ELF-1 (cell line): ENCODE measurements at regions not wholly inside any gene's neighbourhood (a gene's known extent, or its start where the extent isn't known, plus 50 kb on each side); places are given as distances from the start of the nearest gene placed in this dataset.

Experiments
- DNase-seq: peaks from one replicate; pipeline ENCODE4 v3.0.0-alpha.2; 2016; ENCODE audit warnings: low read depth, low spot score

DNA sequence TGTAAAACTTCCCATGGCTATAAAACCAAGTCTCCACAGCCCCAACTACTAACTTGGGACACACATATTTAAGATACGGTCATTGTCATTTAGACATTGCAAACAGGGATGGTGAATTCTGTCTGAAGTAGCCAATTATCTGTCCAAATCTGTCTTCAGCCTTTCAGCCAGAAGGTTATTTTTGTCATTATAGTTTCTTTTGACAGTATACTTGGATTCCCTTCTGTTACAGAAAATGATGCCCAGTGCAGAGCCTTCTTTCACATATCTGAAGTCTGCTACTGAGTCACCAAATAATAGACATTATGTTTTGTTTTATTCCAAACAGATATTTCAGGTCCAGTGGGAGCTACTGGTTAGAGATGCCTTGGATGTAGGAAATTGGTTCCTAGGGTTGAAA, 452.4 kb upstream of the HTR2A start:
- no peak for DNase-seq

DNA sequence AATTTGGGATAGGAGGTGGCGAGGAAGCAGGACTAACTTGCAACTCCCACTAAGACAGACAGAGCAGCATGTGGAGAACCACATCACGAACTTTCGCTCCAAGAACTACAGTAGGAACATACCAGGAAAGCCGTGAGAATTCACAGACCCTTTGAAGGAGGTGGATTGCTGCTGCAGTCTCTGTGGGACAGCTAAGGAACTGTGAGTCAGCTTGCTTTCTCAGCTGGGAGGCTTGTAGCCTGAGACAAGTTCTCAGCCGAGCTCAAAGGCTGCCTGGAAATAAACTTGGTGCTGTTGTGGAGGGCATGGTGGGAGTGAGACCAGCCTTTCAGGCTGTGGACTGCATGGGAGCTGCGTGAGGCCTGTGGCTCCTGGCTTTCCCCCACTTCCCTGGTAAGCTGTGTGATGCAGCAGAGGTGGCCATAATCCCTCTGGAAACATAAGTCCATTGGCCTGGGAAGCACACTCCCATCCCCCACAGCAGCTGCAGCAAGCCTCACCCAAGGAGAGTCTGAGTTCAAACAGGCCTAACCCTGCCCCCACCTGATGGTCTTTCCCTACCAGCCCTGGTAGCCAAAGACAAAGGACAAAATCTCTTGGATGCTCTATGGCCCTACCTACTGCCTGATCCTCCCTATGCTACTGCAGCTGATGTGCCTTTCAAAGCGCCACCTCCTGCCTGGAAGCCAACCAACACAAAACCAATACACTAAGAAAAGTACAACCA, 441.1 kb upstream of the HTR2A start:
- peak; percentile 68 for DNase-seq

DNA sequence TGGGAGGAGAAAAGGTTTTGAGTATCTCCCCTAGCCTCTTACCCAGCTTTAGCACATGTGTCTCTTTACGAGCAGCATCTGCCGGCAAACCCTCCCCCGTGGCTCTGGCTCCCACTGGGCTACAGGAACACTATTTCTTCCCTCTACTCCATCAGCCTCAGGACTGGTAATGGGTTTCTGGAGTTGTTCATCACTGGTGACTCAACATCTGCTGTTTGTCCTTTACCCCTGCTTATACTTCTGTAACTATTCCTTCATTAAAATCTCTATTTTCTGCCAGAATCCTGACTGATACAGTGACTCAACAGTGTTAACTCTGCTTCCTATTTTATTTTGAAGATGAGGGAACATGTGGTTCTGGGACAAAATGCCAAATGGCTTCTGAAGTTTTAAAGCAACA, 437.3 kb upstream of the HTR2A start:
- DNase-seq = no peak

DNA sequence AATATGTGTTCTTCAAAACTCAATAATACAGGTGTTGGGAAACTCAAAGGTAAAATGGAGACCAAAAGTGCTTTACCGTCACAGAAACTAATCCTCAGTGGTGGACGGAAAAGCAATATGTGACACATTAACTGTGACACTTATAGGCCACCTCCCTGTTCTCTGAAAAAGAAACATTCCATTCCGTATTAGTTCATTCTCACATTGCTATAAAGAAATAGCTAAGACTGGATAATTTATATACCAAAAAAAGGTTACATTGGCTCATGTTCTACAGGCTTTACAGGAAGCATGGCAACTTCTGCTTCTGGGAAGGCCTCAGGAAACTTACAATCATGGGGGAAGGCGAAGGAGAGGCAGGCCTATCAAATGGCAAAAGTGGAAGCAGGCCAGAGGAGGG, 435.3 kb upstream of the HTR2A start:
- DNase-seq = no peak

DNA sequence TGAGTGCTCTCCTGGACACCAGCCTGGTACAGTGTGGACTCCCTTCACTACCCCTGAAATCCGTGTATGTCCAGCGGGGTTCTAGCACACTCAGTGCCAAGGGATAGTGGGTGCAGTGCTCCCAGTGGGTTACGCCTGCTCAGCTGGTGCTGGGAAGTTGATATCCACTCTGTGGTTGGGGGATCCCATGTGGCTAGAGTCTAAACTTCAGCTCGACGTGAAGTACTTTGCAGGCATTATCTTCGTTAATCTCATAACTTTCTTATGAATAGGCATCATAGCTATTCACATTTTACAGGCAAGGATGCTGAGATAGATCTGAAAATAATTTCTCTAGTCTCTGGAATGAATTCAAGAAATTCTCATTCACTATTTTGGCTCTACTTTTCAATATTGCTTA, 433.2 kb upstream of the HTR2A start:
- DNase-seq = no peak

DNA sequence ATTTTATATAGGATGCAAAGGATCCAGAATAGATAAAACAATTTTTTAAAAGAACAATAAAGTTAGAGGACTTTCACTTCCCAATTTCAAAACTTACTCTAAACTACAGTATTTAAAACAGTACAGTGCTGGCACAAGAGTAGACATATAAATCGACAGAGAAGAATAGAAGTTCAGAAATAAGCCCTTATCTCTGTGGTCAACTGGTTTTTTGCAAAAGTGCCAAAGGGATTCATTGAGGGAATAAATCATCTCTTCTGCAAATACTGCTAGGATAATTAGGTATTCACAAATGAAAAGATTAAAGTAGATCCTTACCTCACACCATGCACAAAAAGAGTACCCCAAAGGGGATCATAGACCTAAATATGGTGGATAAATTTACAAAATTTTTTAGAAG, 431.0 kb upstream of the HTR2A start:
- DNase-seq = no peak

DNA sequence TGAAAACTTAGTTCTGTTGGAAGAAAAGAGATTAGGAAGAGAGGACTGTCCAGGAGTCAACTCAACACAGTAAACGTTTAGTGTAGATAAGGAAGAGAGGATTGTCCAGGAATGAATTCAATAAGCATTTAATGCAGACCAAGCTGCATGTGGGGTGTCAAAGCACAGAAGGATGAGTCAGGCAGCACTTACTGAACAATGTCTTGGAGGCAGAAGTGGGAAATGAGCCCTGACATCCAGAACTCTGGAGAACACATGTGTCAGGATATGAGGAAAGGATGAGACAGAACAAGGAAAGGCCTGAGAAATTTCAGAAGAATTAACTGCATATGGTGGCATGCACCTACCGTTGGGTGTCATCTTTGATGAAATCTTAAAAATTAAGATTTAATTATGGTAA, 429.2 kb upstream of the HTR2A start:
- no peak for DNase-seq

DNA sequence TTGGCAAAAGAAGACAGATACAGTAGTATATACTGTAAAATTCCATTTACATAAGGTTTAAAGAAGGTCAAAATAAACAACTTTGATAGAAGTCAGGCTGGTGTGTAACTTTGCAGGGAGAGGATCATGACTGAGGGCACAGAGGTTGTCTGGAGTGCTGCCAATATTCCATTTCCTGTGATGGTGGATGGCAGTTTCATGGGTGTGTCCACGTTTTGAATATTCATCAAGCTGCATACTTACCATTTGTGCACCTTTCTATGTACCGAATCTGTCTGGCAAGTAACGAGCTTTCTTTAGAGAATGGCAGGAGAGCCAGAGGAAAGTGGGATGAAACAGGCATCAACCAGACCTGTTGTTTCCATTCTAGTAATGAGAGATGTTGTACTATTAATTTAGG, 420.5 kb upstream of the HTR2A start:
- DNase-seq = no peak

DNA sequence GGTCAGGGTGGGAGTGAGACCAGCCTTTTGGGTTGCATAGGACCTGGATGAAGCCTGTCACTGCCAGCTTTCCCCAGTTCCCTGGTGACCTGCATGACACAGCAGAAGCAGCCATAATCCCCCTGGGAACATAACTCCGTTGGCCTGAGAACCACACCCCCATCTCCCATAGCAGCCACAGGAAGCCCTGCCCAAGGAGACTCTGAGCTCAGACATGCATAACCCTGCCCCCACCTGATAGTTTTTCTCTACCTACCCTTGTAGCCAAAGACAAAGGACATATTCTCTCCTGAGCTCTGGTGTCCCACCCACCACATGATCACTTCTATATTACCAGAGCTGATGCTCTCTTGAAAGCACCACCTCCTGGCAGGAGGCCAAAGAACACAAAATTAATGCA, 413.5 kb upstream of the HTR2A start:
- DNase-seq = peak; percentile 73

DNA sequence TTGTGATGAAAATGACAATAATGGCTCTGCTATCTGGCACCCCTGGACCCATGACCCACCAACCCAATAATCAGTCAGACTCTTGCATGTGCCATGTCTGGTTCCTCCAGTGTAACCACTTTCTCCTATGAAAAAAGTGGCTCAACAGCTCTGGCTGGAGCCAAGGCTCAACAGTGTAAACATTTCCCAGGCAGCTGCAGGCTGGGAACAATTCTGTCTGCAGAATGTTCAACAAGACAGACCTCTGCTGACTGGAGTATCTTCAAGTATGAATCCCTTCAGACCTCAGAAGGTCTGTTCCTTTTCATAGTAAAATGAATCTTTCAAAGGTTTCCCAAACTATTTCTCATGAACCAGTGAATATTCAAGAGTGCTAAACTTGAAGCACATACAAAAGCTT, 410.1 kb upstream of the HTR2A start:
- DNase-seq = peak; percentile 34

DNA sequence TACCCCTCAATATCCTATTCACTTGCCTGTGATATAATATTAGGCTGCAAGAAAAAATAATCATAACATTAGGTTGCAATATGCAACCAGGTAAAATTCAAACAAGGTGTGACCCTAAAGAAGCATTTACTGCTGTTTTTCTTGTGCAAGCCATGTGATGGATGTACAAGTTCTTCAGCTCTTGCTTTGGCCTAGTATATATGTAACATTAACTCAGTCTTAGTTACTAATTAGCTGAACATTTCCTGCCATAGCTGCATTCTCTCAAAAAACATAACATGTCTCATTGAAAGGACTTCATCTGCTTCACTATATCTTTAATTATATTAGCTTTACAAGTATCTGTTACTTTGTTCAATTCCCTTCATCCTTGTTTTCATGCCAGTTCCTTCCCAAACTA, 406.8 kb upstream of the HTR2A start:
- no peak for DNase-seq

DNA sequence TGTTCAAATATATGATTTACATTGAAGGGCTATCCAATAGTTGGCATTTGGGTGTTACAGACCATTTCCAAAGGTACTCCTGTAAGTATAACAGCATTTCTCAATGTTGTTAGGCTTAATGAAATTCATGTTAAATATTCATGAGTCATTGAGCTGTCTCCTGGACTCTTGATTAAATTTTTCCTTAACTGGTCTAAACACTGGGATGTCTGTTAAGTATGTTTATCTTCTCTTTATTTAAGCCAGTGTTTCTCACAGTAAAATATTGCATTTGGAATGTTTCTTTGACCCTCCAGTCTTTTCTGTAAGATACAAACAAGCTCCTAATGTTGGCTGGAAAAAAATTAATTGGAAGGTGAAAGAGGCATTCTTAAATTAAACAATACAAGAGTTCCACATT, 402.5 kb upstream of the HTR2A start:
- no peak for DNase-seq

DNA sequence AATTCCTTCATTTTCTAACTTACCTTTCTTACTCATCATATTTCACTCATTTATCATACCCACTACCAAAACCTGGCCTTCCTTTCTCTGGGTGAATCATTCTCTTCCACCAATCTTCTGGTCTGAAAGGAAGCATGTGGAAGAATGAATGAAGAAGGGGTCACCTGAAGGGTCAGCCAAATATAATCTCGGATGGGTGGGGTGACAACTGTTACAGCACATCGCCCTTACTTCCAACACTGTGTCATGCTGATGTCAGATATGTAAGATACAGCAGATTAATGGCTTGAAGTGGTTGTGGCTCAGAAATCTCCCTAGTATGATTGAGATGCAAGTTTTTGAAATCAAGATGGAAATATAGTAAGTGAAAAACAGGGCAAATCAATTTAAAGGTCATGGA, 401.7 kb upstream of the HTR2A start:
- no peak for DNase-seq

DNA sequence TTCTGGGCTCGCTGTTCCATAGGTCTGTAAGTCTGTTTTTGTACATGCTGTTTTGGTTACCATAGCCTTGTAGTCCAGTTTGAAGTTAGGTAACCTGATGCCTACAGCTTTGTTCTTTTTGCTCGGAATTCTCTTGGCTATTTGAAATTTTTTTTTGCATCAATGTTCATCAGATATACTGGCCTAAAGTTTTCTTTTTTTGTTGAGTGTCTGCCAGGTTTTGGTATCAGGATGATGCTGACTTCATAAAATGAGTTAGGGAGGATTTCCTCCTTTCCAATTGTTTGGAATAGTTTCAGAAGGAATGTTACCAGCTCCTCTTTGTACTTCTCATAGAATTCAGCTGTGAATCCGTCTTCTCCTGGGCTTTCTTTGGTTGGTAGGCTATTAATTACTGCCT, 397.8 kb upstream of the HTR2A start:
- no peak for DNase-seq

DNA sequence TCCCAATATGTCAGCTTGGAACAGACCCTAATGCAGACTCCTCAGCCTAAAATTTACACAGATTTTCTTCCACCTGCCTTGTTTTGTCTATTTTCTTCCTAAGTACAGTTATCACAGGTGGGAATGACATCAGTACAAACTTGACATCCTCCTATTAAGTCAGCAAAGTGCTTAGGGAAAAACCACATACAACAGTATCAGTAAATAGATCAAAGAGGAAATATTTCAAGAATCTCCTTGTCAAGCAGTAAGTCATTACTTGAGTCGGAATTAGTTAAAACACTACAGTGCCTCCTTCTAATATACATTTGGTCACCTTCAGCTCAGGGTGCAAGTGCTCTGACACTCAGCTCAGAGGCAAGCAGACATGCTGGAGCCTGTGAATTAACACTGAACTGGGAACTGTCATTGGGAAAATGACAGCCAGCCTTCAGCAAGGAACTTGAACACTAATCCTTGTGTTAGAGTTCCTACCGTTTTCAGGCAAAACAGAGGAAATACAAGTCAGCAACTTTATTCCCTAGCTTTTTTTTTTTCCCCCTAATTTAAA, 394.3 kb upstream of the HTR2A start:
- no peak for DNase-seq

DNA sequence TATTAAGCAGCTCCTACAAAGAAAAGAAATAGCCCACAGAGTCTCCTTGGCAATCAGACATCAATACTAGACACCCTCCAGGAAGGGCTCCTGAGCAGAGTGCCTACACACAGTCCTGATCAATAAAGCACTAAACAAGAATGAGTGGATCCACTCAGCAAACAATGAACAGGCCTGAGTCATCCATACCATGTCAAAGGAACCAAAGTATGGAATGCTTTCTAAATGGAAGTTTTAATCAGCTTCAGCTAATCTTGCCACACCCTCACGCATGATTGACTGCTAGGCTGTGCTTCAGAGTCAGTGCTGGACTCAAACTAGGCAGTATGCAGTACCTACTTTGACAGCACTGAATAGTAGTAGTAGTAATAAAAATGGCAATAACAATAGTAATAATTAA, 392.7 kb upstream of the HTR2A start:
- no peak for DNase-seq

DNA sequence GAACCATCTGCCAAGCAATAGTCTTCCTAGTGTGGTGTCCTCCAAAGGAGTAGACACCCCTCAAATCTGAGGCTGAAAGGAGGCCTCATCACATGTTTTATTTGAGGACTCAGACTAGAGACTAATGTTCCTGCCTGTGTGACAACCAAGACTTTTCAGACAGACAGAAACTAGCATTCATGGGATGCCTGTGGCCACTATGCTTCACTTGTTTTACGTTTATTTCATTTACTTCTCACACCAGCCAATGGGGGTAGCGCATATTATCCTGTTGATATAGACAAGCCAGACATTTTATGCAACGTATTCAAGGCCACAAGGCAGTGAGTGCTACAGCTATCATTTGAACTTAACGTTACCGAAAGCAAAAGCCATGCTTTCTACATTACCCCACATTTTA, 391.7 kb upstream of the HTR2A start:
- DNase-seq = no peak

DNA sequence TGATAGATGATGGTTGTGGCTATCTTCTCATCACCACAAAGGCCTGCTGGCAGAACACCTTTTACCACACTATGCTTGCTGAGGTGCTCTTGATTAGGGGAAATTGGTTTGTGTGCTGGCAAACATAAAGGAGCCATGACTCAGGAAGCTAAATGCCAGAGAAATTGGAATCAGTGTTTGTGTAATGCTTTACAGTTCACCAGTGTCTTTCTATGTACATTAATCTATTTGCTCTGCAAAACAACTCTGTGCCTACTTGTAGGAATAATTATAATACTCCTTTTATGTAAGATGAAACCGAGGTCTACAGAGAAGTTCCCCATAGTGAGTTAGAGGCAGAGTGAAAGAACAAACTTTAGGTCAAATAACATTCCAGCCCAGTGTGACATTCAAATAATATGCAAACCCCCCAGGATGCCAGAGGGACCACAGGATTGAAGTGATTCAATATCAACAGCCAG, 390.5 kb upstream of the HTR2A start:
- DNase-seq = no peak

DNA sequence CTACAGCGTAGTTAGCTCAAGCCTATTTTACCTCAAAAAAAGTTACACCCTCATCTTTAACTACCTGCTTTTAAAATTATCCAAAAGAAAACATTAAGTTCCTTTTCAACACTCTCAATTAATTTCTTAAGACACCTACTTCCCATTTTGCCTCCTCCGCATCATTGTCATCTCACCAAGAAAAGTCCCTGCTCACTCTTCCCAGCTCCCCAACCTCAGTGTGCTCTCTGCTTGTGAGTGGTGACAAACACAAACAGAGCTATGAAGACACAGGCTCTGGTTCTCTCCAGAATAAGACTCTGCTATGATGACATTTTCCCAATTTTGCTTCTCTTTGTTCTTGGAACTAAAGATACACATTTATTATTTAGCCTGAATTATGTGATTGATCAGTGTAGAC, 385.1 kb upstream of the HTR2A start:
- DNase-seq = no peak

DNA sequence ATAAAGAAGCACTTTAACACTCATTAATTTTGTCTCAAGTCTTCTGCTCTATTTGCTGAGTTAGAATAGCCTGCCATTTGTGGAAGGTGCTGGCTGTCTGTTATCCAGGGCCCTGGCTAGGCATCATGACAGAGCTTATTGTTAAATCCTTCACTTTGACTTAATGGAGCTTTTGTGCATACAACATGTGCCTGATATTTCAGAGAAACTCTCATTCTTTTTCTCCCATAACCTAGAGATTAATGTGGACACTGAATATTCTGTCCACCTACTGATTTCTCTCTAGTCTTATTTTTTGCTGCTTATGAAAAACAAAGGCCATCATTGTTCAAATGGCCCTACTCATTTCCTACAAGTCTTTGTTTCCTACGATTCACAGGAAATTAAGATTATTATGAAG, 383.1 kb upstream of the HTR2A start:
- no peak for DNase-seq

DNA sequence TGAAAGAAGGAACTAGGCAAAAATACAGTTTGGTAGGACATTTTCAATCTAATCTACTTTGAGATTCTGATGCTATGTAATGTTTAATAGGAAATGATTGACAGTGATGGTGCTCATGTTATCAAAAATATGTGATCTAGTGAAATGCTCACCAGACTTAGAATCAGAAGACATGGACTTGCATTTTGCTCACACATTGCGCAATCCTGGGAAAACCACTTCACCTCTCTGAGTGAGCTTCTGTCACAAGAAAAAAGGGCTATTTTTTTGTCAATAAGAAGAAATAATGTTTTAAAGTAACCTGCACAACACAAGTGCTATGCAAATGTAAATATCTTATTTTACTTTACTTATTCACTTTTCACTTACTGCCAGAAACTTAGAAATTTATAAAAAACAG, 380.9 kb upstream of the HTR2A start:
- DNase-seq = no peak

DNA sequence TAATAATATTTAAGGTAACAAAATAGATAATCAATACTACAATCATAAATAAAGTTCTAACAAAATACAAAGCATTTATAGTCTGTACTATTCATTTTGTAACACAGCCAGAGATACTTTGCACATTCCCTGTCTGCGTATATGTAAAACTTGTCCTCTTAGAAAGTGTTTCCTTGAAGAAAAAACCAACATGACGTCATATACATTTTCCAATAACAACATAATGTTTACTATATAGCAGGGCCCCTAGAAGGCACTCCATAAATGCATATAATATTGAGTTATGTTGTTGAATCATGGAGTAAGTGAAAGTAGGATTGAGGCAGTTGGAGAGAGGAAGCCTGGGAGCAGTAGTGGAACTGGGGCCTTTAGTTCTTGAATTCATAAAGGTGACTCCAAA, 371.4 kb upstream of the HTR2A start:
- DNase-seq = no peak

DNA sequence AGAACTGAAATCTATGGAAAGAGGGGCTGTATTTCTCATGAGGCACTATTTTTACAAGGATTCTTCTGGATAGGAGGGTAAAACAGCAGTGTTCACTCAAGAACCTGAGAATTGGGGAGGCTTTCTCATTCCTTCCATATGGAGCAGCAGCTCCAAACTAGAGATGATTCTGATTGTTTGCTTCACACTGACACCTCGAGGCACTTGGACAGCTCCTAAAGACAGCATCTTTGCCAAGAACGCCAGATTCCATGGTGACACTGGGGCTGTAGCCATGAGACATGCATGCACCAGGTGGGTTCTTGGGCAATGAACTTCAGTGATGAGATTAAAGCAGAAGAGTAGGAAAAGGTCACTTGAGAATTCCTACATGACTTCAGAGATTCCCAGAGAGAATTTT, 361.5 kb upstream of the HTR2A start:
- no peak for DNase-seq

DNA sequence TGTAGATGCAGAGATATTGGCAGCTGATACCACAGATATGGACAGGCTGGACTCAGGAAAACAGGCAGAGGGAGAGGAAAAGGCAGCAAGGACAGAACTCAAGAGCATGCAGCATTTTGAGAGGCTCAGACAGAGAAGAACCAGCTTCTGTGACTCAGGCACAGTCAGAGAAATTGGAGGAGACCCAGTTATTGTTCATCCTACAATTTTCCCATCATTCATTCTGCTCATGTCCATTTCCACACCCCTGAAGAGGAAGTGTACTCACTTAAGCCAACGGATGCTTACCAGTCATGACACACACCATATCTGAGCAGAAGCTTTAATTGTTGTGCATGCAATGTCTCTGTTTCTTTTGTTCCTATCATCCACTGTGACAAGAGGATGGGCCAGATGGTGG, 359.8 kb upstream of the HTR2A start:
- DNase-seq = no peak
